Caki2 (cell line): ENCODE measurements at regions not wholly inside any gene's neighbourhood (a gene's known extent, or its start where the extent isn't known, plus 50 kb on each side); places are given as distances from the start of the nearest gene placed in this dataset.

ENCODE experiments used
- DNase-seq: peaks from one replicate; pipeline ENCODE4 v3.0.0-alpha.2; 2015; ENCODE audit warnings: low read depth
- in situ Hi-C: cut with HindIII; loops from 2 replicates; pipeline ENCODE4 v1.10.0; 2016; ENCODE audit warnings: low sequenced_read_pairs, low pct_unique_long_range_greater_than_20kb, mixed read lengths

DNA sequence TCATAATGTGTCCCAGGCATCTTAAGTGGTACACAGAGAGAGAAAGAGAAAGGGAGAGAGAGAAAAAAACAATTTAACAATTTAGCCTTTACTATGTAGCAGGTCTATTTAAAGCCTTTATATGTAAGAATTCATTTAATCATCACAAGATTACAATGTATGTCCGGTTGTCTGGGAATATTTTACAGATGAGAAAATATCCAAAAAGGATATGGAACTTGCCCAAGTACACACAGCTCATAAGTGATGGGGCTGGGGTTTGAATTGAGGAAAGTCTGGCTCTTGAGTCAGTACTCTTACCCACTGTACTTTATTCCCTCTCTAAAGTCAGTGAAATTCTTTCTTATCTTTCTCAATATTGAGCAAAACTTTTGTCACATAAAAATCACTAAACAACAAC, 104.6 kb downstream of the LYPLAL1 start:
- no peak for DNase-seq
- in situ Hi-C loops = no loop called here

DNA sequence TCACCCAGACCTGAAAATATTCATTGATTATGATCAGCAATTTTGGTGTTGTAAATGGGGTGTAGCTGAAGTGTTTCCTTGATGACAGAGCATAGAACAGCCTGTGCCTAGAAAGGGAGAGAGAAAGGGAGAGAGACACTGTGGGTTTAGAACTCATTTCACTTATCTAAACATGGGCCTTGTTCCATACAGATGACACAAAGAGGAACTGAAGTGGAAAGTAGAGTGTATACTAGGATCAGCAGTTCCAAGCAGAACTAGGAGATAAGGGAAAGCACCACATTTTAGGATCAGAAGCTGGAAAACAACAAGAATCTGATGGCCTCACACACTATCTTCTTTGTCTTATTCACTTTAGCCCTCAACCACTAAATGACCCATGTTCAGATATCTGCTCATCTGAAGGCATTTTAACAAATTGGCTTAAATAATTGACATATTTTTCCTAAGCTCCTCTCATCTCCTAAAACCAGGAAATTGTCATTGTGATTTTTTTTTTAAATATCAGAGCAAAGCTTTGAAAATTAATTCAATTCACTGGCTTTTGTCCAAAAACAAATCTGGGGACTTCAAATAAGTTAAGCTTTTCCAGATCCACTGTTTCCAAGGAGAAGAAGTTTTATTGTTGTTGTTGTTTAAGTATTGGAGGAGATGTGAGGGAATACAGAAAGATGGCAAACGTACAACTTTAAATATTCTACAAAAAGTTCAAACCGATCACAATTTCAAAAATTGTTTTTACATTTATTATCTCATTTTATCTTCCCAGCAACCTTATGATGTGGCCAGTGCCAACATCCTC, 103.8 kb downstream of the LYPLAL1 start:
- DNase-seq = no peak
- in situ Hi-C loops = no loop called here

DNA sequence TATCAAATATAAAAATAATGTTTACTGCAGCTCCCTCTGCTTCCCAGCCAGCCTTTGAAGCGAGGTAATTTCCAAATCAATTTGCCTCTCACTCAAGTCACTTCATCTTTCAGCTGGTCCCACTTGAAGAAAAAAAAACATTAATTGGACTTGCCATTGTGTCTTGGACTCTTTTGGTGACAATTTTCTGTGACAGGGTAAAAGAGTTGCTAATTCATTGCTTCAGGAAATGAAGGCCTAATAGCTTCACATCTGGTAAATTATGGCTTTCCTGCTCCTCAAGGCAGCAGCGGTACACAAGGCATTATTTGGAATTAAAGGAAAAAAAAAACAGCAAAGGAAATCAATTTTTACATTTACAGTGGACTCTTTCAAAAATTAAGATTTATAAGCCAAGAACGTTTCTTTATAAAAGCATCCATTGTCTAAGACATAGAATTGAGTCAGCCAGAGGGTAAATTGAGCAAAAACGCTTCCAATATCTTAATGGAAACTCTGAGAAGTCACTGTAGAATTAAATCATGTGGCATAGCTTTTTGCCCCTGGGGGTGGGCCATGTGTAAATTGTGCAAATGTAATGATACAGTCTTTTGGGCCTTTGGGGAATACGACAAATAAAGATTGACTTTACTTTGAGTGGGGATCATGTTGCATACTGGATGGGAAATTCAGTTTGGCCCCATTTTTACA, 102.5 kb downstream of the LYPLAL1 start:
- DNase-seq = no peak
- in situ Hi-C loops = no loop called here

DNA sequence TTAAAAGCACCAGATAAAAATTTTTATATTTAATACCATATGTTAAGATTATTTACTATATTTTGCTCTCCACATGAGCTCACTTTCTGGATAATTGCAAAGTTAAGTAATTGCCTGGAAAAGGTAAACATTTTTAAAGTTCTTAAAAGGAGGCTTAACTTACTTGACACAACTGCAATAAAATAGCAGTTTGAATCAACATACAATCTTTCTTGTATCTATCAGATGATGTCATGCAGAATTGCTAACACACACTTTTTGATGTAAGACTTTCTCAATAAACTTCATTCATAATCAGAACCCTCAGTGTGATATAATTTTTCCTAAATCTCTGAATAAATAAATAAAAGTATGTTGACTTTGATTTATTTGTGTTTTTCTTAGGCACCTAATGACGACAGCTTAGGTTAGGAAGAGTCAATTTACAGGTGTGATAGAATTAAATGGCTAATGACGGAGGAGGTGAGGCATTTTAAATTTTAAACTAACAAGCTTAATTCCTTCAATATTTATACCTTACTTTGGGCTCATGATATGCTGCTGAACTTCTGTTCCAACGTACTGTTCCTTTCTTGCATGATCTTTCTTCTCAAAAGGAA, 99.5 kb downstream of the LYPLAL1 start:
- in situ Hi-C loops = no loop called here
- no peak for DNase-seq

DNA sequence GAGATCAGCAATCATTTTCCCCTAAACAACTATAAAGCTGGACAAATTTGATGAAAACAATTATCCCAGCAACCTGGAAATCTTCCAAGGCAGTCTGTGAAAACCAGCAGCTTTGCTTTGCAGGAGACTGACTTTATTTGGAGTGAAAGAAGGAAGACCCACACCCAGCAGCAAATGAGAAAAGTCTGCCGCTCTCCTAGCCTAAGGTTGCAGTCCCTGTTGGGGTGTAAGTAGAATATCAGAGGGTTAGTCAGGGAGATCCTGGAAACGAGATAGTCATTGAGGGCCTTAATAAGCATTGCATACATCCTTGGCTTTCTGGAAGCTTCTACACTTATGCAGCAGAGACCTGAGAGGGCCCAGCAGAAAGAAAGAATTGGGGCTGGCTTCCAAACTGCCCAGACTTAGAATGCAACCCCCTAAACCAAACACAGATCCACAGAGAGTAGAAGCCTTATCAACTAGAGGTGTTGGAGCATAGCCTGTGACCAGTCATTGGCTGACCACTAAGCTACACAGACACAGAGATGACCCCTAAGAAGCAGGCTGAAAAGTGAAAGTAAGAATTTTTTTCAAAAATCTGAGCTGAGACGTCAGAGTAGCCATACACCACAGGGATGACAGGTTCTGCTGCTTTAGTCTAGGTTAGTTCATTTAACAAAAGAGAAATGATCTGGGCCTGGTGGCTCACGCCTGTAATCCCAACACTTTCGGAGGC, 98.3 kb downstream of the LYPLAL1 start:
- DNase-seq = no peak
- in situ Hi-C loops = no loop called here

DNA sequence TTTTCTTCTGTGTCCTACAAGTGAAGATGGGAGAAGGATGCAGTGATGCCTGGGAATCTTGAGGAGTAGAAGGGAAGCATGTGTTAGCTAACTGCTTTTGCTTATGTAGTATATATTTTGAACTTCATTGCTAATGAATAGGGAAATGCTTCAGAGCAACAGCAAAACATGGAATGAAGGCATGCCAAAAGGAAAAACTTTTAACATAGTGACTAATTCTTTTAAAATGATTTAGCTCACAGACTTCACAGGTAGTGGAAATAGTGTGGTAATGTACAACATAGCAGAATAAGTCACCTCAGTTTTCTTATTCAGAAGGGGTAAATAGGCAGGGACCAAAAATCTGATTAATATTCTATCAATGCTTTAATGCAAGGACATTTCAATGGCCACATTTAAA, 95.5 kb downstream of the LYPLAL1 start:
- in situ Hi-C loops = no loop called here
- DNase-seq = no peak

DNA sequence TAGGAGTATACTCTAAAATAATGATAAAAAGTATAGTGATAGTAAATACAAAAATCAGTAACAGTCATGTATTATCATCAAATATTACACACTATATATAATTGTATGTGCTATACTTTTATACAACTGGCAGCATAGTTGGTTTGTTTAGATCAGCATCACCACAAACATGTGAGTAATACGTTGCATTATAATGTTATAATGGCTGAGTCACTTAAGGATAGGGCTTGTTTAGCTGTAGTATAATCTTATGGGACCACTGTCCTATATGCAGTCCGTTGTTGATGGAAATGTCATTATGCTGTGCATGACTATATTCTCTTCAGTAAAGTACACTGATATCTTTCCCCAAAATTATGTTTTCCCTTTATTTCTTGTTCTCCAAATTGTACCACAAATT, 92.8 kb downstream of the LYPLAL1 start:
- in situ Hi-C loops = no loop called here
- DNase-seq = no peak

DNA sequence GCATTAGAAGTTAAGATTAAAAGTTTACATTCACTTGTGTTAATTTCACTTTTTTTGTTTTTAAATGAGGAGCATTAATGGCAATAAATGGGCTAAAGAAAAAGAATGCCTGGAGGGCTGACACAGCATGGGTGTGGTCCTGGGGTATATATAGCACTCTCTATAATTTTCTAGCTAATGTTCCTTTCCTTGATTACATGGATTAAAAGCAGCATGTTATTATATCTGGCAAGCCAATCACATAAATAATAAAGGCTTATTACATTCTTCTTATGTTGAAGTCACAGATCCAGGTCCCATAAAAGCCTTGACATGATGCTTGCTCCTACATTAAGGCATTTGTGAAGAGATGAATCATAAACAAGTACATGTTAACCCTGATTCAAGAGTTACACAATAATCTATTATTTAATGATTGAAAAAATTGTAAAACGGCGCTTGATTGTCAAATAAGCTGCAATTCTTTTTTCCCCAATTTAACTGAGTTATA, 91.4 kb downstream of the LYPLAL1 start:
- DNase-seq = no peak
- in situ Hi-C loops = no loop called here

DNA sequence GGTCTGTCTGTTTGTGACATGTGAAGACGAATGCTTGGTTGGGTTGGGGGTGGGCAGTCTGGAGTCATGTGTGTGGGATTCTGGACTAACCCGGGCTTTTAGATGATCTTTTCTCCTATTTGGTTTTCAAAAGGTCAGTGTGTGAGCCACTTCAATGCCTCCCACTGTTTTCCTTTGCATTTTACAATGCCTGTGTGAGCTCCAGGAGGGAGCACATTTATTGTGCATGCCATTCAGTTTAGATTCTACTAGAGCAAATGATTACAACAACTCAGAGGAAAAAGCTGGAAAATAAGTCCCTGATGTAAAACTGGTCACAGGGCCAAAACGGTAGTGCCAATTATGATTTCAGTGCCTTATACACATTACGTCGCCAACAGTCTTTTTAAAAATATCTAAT, 90.9 kb downstream of the LYPLAL1 start:
- in situ Hi-C loops = no loop called here
- DNase-seq = no peak
